Activated effector memory CD4-positive, alpha-beta T cell treated with Interleukin-2 at 50 U/mL for 16 hours (primary cell): ENCODE measurements at regions not wholly inside any gene's neighbourhood (a gene's known extent, or its start where the extent isn't known, plus 50 kb on each side); places are given as distances from the start of the nearest gene placed in this dataset.

Source experiments
- DNase-seq: peaks from one replicate; pipeline ENCODE4 v3.0.0-alpha.2; 2020

- no peak for DNase-seq
Measured at GRCh38 chr22:18731075-18731666, 119.5 kb upstream of the RIMBP3 start.

DNA sequence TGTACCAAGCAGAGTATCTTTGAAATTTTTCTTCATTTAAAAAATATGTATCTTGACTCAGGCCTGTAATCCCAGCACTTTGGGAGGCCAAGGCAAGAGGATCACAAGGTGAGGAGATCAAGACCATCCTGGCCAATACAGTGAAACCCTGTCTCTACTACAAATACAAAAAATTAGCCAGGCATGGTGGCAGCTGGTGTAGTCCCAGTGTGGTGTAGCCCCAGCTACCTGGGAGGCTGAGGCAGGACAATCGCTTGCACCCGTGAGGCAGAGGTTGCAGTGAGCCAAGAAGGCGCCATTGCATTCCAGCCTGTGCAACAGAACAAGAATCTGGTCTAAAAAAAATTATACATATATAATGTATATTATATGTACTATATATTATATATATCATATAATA lies 118.7 kb upstream of the RIMBP3 start:
- peak; percentile 28 for DNase-seq
